PC-3 (cell line): ENCODE measurements at regions not wholly inside any gene's neighbourhood (a gene's known extent, or its start where the extent isn't known, plus 50 kb on each side); places are given as distances from the start of the nearest gene placed in this dataset.
"Not testable (repeated sequence)": the region's sequence is repeated elsewhere in the genome, so short reads cannot be mapped to it uniquely, and the experiment has no call there.

Experiments
- EZH2 ChIP-seq: fragments of 300-600 bp; sonication (generic); IDR thresholded peaks from one replicate; pipeline ENCODE4 v1.6.1; 2017; ENCODE audit warnings: antibody characterized with exemption, mild to moderate bottlenecking, low read length; ENCODE audit not compliant: unreplicated experiment
- EZH2phosphoT487 ChIP-seq: fragments of 300-600 bp; sonication (generic); IDR thresholded peaks from 2 replicates; pipeline ENCODE4 v1.6.1; 2018; ENCODE audit warnings: mild to moderate bottlenecking, antibody characterized with exemption, low read length, borderline replicate concordance
- TF ChIP-seq, protein P1 (sequence below): fragments of 300-600 bp; sonication (generic); conservative IDR thresholded peaks from 2 replicates; pipeline ENCODE4 v1.5.1; 2017; ENCODE audit warnings: antibody characterized with exemption, low read depth, mild to moderate bottlenecking, low read length

GRCh38 chr10:118976219-118976618 is 53.3 kb upstream of the NANOS1 start:
- TF ChIP-seq, protein P1, sequence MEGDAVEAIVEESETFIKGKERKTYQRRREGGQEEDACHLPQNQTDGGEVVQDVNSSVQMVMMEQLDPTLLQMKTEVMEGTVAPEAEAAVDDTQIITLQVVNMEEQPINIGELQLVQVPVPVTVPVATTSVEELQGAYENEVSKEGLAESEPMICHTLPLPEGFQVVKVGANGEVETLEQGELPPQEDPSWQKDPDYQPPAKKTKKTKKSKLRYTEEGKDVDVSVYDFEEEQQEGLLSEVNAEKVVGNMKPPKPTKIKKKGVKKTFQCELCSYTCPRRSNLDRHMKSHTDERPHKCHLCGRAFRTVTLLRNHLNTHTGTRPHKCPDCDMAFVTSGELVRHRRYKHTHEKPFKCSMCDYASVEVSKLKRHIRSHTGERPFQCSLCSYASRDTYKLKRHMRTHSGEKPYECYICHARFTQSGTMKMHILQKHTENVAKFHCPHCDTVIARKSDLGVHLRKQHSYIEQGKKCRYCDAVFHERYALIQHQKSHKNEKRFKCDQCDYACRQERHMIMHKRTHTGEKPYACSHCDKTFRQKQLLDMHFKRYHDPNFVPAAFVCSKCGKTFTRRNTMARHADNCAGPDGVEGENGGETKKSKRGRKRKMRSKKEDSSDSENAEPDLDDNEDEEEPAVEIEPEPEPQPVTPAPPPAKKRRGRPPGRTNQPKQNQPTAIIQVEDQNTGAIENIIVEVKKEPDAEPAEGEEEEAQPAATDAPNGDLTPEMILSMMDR, result not testable (repeated sequence)
- TF ChIP-seq EZH2phosphoT487, EZH2: not testable (repeated sequence)
